ENCODE measurements at regions not wholly inside any gene's neighbourhood (a gene's known extent, or its start where the extent isn't known, plus 50 kb on each side); places are given as distances from the start of the nearest gene placed in this dataset.

DNA sequence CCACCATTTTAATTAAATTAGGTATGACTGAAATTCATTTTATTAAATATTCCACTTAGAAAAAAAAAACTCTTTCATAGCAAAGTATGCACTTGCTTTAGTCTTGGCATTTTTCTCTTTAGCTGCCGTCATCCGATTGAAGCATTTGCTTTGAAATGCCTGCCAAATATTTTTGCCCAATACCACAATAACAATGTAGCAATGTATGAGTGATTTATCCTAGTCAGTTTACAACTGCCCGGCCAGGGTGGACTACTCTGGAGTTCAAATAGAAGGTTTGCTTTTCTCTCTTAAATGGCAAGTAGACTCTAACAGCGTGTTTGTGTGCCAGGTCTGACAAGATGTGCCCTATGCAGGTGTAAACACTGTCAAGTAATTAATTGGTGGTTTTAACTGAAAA is 675.3 kb upstream of the SGCG start:
- Histone ChIP-seq H2BK120ac (ENCODE audit: low read depth, low read length) (no peak overlapping the region), H4K8ac (ENCODE audit: low read depth in 2 of 2, low read length in 2 of 2) (no peak overlapping the region), H3K4me1 (ENCODE audit: control insufficient read depth, insufficient read depth, low read length) (no peaks in the 10 kb centered on the region), H3K4me2 (ENCODE audit: low read depth, low read length) (no peak overlapping the region), H3K4ac (ENCODE audit: low read depth, low read length) (no peak overlapping the region), H2BK20ac (ENCODE audit: low read depth, low read length) (no peak overlapping the region), H3K79me1 (ENCODE audit: low read depth in 1 of 2, low read length in 2 of 2) (no peaks in the 10 kb centered on the region), H3K56ac (ENCODE audit: extremely low read depth, insufficient read depth, low read length) (no peak overlapping the region), H4K91ac (ENCODE audit: insufficient read depth, low read depth, low read length) (no peak overlapping the region), H3K23ac (ENCODE audit: low read depth, low read length) (no peak overlapping the region), H2AFZ (replicated peaks; ENCODE audit: low read length, poor library complexity) (no peak overlapping the region), H4K5ac (ENCODE audit: low read depth, low read length) (no peak overlapping the region), H2AK5ac (ENCODE audit: low read depth, low read length) (no peak overlapping the region), H3K9me1 (ENCODE audit: insufficient read depth, low read length) (no peaks in the 10 kb centered on the region), H2BK5ac (ENCODE audit: low read depth, low read length, poor library complexity, severe bottlenecking) (no peak overlapping the region), H4K20me1 (ENCODE audit: insufficient read depth, low read length) (no peaks in the 10 kb centered on the region), H3K14ac (replicated peaks; ENCODE audit: low read depth, low read length) (no peak overlapping the region), H3K4me3 (ENCODE audit: insufficient read depth, low read depth, low read length) (no peak overlapping the region), H2BK15ac (ENCODE audit: low read depth, low read length) (no peak overlapping the region), H3K27me3 (ENCODE audit: control insufficient read depth, insufficient read depth, low read length) (no peaks in the 10 kb centered on the region), H3K36me3 (ENCODE audit: control insufficient read depth, insufficient read depth, low read length) (no peaks in the 10 kb centered on the region), H3K27ac (ENCODE audit: insufficient read depth, low read length) (no peak overlapping the region), H3K9ac (ENCODE audit: low read depth, low read length) (no peak overlapping the region), H3K9me3 (ENCODE audit: control insufficient read depth, insufficient read depth, low read length) (peaks cover 2% of the 10 kb centered on the region; the same call in 1 of the 2 replicates), H3K18ac (ENCODE audit: low read depth, low read length) (no peak overlapping the region), H2AK9ac (replicated peaks; ENCODE audit: low read depth, low read length, poor library complexity) (no peak overlapping the region)
- ATAC-seq (ENCODE audit: low read depth) = no peak
- ChIA-PET POLR2A (ENCODE audit: unreplicated experiment) (no interaction called here), CTCF (no interaction called here)
- no CpG with 5 or more reads among the region's 4 CpGs for WGBS, 2 experiments (ENCODE audit: extremely low coverage in 2 of 2, insufficient read length in 1 of 2)
- in situ Hi-C loops (cut with MboI; ENCODE audit: low sequenced_read_pairs) = no loop called here
- no peak for DNase-seq
- TF ChIP-seq CEBPB (IDR thresholded peaks at IDR 0.05; ENCODE audit: low read depth, low read length) (no peak), SMC3 (IDR thresholded peaks at IDR 0.05; ENCODE audit: low read depth, low read length) (no peak), RAD21 (IDR thresholded peaks at IDR 0.05; ENCODE audit: low read length) (no peak), MAFK (IDR thresholded peaks at IDR 0.05; ENCODE audit: low read depth, low read length) (no peak)
- dilution Hi-C loops (cut with HindIII; ENCODE audit: low sequenced_read_pairs, unreplicated experiment) = no loop called here
- intact Hi-C loops (cut with micrococcal nuclease) = no loop called here
- BruUV-seq (replicated peaks) = no TSS peak
